GM18498 (cell line): ENCODE measurements at regions not wholly inside any gene's neighbourhood (a gene's known extent, or its start where the extent isn't known, plus 50 kb on each side); places are given as distances from the start of the nearest gene placed in this dataset.
"Not testable (repeated sequence)": the region's sequence is repeated elsewhere in the genome, so short reads cannot be mapped to it uniquely, and the experiment has no call there.

Experiments
- ATAC-seq: cut with Tn5 transposase; IDR thresholded peaks from one replicate; pipeline ENCODE4 v1.9.1; 2021; ENCODE audit warnings: mild to moderate bottlenecking, moderate library complexity; ENCODE audit not compliant: unreplicated experiment

GRCh38 chr9:78663369-78663768 lies 366.4 kb downstream of the PSAT1 start:
- no peak for ATAC-seq

- ATAC-seq: no peak
Measured at GRCh38 chr9:78664370-78664769, 367.4 kb downstream of the PSAT1 start.

- ATAC-seq: no peak
Measured at GRCh38 chr9:78666818-78667414, 370.0 kb downstream of the PSAT1 start.

GRCh38 chr9:78668148-78668832 lies 371.4 kb downstream of the PSAT1 start:
- no peak for ATAC-seq

- no peak for ATAC-seq
Measured at GRCh38 chr9:78669591-78669990, 372.7 kb downstream of the PSAT1 start.

- no peak for ATAC-seq
Measured at GRCh38 chr9:78671785-78672184, 374.9 kb downstream of the PSAT1 start.

GRCh38 chr9:78674874-78675273 lies 377.9 kb downstream of the PSAT1 start:
- no peak for ATAC-seq

- ATAC-seq: no peak
Measured at GRCh38 chr9:78676009-78676408, 379.1 kb downstream of the PSAT1 start.

GRCh38 chr9:78676623-78677022 lies 379.7 kb downstream of the PSAT1 start:
- ATAC-seq: no peak

- no peak for ATAC-seq
Measured at GRCh38 chr9:78677326-78677725, 380.4 kb downstream of the PSAT1 start.

- ATAC-seq: no peak
Measured at GRCh38 chr9:78678877-78679276, 382.0 kb downstream of the PSAT1 start.

- ATAC-seq: no peak
Measured at GRCh38 chr9:78680196-78680595, 383.3 kb downstream of the PSAT1 start.

GRCh38 chr9:78682216-78682615 lies 385.3 kb downstream of the PSAT1 start:
- no peak for ATAC-seq

GRCh38 chr9:78685471-78685870 lies 388.5 kb downstream of the PSAT1 start:
- ATAC-seq: no peak

GRCh38 chr9:78688796-78689195 lies 391.9 kb downstream of the PSAT1 start:
- no peak for ATAC-seq

GRCh38 chr9:78691542-78691941 lies 394.6 kb downstream of the PSAT1 start:
- no peak for ATAC-seq

GRCh38 chr9:78692871-78693270 lies 395.9 kb downstream of the PSAT1 start:
- ATAC-seq: no peak

- ATAC-seq: no peak
Measured at GRCh38 chr9:78694974-78695373, 398.0 kb downstream of the PSAT1 start.

GRCh38 chr9:78695519-78695918 lies 398.6 kb downstream of the PSAT1 start:
- no peak for ATAC-seq

- no peak for ATAC-seq
Measured at GRCh38 chr9:78697618-78698017, 400.7 kb downstream of the PSAT1 start.

- no peak for ATAC-seq
Measured at GRCh38 chr9:78698371-78698770, 401.4 kb downstream of the PSAT1 start.

GRCh38 chr9:78699217-78699616 lies 402.3 kb downstream of the PSAT1 start:
- ATAC-seq: not testable (repeated sequence)

- not testable (repeated sequence) for ATAC-seq
Measured at GRCh38 chr9:78704153-78704552, 407.2 kb downstream of the PSAT1 start.
